C1 segment of cervical spinal cord (tissue), 14 donors: ENCODE measurements at regions not wholly inside any gene's neighbourhood (a gene's known extent, or its start where the extent isn't known, plus 50 kb on each side); places are given as distances from the start of the nearest gene placed in this dataset.

ENCODE experiments used
- DNase-seq, 14 donors: peaks; one replicate each; lab custom pipeline; 2025; lab: John Stamatoyannopoulos, UW

DNA sequence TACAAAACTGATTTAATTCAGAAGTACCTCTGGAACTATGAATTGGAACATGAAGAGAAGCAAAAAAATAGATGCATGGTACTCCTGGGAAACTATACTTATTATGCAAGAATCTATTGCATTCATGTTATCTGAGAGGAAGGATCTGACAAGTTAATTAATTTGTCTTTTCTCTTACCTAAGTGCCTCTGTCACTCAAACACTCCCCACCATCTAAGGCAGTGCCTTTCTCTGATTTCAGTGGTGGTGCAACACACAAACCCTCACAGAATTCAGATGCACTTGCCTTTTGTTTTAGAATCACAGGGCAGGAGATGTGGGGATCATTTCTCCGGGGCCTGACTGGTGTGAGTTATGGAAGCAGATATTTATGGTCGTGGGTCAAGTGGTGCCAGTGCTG lies 52.5 kb upstream of the C9orf72 start:
- DNase-seq: no peak

DNA sequence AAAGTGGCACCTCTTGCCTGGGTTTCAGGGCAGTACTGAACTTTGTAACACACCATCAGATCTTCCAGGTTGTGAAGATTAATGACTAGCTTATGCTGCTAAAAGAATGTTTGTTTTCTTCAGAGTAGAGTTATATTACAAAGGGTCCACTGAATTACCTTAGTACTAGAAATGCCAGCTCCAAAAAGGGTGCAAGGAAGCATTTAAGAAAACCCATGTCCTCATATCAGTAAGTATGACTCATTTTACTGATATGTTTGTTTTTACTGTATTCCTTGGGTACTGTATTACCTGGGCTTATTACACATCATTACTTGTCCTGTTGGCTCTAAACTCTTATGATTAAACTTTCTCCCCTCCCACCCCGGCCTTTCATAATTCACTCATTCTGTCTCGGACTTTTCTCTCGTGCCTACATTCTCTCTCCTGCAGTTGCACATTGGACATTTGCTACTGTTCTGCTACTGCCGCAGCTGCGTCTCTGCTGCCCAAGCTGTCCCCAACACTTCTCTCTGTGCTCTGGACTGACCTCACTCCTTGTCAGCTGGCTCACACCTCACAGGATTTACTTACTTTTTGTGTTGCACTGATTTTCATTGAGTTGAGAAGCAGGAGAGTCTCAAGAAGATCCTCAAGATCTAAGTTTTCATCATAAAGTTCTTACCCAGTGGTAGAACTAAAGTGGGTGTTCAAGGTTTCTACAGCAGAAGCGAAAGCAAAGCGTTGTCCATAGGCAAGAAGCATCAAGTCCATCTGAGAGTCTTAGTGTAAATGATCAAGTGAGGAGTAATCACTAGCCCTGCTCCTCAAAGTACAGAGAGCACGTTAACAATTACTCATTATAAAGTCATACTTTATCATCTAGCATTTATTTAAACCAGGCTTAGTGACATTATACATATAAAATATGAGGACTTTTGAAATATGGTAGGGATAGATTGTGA lies 53.2 kb upstream of the C9orf72 start:
- no peak for DNase-seq

DNA sequence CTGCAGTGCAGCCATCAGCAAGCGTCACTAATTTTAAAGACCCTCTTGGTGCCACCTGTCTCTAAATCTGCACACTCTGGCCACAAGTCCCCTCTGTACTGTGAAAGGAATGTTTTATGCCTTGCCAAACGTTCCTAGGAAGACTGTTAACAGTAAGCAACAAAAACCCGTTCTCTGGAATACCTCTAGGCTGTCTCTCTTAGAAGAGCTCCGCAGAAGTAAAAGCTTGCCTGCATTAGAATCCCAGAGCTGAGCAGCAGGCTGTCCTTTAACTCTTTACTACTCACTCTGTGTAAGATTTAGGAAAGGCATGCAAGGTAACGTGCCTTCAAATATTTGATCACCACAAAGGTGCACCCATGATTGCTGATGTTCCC lies 53.9 kb upstream of the C9orf72 start:
- peak in 1 of 14 donors; percentile 0 for DNase-seq

DNA sequence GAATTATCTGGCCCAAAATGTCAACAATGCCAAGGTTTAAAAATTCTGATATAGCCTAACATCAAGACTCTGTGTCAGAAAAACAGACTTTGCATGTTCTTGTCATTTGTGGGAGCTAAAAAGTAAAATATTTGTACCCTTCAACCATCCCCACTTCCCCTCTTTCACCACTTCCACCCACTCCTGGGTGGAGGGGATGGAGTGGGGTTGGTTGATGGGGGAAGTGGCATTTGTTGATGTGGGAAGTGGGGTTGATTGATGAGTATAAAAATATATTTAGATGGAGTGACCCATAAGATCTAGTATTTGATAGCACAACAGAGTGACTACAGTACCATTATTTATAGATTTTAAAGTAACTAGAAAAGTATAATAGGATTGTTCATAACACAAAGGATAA lies 55.0 kb upstream of the C9orf72 start:
- DNase-seq: no peak

DNA sequence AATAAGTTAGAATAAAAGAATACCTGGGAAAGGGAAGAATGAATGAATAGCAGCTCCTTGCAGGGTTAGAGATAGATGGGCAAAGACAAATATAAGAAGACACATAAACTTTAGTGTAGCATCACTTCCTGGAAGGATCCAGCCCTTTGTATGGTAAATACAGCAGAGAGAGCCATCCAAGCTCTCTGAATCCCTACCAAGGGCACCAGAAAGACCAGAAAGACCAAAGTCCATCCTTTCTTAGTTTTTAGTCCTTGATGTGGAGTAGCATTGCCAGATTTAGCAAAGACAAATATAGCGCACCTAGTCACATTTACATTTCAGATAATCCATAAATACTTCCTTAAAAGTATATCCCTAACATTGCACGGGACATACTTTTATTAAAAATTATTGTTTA lies 56.1 kb upstream of the C9orf72 start:
- no peak for DNase-seq

DNA sequence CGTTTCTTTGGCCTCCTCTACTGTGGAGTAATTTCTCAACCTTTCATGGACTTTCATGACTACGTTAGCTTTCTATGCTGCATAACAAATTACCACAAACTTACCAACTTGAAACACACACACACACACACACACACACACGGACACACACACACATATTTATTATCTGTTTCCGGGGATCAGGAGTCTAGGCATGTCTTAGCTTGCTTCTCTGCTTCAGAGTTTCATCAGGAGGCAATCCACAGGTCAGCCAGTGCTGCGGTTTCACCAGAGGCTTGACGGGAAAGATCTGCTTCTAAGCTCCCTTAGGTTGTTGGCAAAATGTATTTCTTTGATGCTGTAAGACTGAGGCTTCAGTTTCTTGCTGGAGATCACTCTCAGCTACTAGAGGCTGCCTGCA lies 59.0 kb upstream of the C9orf72 start:
- no peak for DNase-seq

DNA sequence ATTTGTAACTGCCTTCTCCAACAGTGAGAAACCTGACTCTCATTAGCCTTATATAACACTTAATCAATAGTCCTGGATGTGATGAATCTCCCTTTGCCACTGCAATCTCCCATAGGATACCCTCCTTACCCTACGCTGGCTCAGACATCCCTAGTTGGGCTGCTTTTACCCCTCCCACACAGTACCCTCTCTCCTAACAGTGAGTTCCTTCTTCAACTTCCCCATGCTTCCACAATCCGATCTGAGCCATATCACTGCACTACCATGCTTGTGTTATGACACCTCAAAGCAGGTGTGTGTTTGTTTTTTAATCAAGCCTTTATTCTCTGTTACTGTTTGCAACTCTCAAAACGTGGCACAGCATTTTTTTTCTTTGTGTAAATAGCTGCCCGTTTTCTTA lies 60.5 kb upstream of the C9orf72 start:
- DNase-seq: no peak

DNA sequence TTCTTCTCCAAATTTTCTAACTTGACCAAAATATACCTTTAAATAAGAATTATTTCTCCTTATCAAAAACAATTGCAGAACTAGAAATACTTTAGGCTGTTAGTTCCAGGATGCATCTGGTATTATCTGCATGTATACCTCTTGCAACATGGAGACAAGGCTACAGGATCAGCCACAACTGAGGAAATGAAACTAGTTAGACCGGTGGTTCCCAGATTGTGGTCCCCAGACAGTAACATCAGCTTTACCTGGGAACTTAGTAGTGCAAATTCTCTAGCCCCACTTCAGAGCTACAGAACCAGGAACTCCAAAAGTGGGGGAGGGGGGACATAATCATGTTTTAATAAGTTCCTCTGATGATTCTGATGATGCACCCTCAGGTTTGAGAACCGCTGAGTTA lies 61.6 kb upstream of the C9orf72 start:
- DNase-seq: peak in 2 of 14 donors; percentile 2 to 8

DNA sequence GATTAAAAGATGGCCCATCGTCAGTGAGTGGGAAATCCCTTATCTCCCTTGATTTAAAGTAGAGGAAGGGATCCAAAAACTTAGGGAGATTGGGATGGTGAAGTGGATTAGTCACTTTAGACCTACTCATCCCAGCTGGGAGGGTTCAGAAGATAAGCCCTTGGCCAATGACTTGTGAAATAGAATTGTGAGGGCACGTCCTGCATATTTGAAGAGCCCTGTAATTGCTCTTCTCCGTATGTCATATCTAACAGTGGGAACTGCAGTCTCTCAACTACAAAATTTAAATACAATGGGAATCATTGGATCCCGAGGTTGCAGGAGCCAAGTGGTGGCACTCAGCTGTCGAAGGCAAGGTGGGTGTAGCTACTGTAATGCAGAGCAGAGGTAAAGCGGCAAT lies 65.4 kb upstream of the C9orf72 start:
- no peak for DNase-seq

DNA sequence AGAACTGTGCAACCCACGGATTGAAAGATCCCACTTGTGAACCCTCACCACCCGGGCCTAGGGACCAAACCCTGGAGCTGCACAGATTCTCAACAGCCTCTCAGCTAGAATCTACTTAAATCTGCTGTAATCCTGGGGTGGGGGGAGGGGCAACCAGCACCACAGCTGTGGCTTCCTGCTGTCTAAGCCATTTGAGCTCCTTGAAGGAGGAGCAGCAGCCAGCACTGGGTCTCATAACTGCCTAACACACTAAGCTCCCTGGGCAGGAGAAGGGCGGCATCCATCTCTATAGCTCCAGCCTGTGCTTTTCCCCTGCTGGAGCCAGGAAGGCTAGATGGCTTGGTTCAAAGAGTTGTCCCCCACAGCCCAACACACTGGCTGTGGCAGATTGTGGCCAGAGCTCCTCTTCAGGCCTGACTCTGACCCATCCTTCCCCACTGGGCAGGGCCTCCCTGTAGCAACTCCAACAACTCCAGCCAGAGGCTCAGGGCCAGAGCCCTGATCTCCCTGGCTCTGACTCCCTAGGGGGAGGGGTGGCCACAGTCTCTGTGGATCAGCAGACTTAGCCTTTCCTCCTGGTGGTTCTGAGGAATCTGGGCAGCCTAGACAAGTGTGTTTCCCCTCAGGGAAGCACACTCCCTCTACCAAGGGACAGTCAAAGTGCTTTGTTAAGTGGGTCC lies 72.0 kb upstream of the C9orf72 start:
- no peak for DNase-seq

DNA sequence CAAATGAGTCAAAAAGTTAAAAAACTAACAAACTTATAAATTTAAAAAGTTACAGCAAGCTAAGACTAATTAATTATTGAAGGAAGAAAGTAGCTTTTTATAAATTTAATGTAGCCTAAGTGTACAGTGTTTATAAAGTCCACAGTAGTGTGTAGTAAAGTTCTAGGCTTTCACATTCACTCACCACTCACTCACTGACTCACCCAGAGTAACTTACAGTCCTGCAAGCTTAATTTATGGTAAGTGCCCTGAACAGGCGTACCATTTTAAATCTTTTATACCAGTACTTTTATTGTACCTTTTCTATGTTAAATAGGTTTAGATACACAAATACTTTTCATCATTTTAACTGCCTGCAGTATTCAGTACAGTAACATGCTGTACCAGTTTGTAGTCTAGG lies 80.0 kb upstream of the C9orf72 start:
- DNase-seq: no peak

DNA sequence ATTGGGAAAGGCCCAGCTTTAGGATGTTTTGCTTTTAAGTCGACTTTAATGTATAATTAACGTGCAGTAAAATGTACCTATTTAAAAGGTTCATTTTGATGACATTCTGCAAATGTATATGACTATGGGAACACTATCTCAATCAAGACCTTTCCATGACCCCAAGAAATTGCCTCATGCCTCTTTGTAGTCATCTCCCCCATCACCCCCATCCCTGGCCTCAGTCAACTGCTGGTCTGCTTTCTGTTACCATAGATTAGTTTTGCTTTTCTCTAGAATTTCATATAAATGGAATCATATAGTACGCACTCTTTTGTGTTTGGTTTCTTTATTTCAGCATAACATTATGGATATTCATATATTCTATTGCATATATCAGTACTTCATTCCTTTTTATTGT lies 80.7 kb upstream of the C9orf72 start:
- no peak for DNase-seq

DNA sequence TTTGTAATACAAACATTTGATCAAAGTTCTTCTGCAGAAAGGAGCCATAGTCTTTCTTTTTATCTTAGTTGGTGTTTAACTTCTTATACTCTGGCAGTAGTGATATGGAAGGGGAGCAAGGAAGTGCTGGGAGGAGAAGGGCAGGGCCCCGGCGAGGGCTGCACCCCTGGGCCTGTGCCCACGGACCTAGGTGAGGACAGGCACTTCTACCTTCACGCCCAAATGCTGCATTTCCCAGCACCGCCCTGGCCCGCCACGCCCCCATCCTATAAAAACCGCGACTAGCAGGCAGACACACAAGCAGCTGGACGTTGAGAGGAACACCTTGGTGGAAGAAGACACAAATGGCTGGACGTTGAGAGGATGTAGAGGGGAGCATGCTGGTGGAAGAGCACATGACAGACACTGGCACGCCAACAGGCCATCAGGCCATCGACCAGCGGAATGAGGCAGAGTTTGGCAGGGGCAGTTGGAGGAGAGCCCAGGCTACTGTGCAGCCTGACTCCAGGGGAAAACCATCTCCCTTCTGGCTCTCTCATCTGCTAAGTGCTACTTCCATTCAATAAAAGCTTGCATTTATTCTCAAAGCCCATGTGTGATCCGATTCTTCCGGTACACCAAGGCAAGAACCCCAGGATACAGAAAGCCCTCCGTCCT lies 81.5 kb upstream of the C9orf72 start:
- peak in 6 of 14 donors; percentile 4 to 88 (median 13) for DNase-seq

DNA sequence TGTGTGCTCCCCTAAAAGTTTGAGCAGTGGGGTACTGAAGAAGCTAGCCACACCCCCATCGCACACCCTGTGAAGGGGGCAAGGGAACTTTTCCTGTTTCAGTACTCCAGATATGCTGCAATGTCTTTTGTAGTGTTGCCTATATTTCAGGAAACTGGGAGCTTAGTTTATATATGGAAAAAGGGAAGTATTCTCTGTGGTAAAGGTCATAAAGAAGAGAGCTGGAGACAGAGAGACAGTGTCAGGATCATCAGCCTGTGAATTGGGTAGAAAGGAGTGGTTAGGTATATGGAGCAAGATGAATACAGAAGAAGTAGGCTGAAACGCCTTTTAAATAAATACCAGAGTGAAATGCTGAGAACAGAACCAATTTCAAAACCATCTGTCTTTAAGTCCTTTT lies 82.2 kb upstream of the C9orf72 start:
- DNase-seq: no peak

DNA sequence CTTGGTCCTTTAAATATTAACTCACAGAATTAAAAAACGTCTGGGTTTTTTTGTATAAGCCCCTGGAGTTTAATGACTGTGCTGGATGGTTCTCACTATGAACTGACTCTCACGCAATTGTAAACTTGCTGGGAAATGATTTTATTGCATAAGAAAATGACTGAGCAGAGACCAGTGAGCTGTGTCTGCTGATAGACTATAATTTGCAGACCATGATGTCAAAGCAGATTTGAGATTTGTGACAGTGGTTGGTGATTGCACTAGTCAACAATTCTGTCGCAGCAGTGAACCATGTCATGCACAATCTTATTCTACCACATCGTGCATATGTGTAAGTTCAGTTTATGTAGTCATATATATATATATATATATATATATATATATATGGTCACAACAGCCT lies 85.7 kb upstream of the C9orf72 start:
- no peak for DNase-seq

DNA sequence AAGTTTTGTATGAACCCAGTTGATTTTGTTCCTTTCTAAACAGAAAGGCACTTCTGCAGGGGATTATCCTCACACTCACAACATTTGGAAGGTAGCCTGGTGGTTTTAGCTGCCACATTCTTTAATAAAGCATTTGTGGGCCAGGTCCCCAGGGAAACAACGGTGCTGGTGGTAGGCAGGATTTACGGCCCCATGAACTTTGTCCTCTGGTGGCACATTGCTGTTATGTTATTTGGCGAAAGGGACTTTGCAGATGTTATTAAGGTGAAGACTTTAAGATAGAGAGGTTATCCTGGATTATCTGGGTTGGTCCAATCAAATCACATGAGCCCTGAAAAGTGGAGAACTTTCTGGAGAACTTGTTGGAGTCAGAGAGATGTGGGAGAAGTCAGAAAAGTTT lies 86.3 kb upstream of the C9orf72 start:
- no peak for DNase-seq

DNA sequence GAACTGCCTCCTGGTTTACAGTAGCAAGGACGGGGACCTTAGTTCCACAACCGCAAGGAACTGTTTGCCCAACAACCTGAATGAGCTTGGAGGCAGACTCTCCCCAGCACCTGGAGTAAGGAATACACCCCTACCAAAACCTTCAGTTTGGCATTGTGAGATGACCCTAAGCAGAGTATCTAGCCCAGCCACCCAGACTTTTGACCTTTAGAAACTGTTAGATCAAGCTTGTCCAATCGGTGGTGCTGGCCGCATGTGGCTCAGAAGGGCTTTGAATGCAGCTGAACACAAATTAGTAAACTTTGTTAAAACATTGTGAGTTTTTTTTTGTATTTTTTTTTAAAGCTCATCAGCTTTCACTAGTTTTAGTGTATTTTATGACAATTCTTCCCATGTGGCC lies 86.9 kb upstream of the C9orf72 start:
- DNase-seq: no peak

DNA sequence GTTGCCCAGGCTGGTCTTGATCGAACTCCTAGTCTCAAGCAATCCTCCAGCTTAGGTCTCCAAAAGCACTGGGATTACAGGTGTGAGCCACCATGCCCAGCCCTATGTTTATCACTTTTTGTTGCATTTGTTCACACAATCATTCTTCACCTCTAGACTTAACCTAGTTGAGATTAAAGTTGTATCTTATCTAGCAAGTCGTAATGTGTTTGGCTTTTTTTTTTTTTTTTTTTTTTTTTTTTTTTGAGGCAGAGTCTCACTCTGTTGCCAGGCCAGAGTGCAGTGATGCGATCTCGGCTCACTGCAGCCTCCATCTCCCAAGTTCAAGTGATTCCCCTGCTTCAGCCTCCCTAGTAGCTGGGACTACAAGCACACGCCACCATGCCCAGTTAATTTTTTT lies 90.2 kb upstream of the C9orf72 start:
- DNase-seq: no peak

DNA sequence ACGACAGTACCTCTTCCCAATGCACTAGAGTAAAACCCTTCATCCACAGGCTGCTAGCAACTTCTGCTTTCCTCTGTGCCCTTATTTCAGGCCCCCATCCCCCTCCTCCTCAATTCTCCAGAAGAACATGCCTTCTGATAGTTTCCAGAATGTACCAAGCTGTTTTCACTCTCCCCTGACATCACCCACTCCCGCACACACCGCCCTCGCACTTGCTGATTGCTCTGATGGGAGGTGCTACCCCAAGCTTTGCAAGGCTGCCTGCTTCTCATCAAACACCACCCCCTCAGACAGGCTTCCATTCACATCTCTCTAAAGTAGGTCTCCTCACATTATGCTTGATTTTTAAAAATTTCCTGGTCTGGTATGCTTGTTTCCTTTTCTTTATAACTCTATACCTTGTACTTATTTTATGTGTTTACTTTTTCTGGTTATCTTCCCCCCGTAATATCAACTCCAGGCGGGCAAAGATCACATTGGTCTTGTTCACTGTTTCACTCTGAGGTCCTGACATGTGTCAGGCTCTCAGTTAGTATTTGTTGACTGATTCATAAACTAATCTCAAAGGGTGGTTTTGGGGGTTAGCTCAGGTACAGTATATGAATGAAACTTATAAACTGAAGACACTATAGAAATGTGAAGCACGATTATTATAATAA lies 91.0 kb upstream of the C9orf72 start:
- no peak for DNase-seq

DNA sequence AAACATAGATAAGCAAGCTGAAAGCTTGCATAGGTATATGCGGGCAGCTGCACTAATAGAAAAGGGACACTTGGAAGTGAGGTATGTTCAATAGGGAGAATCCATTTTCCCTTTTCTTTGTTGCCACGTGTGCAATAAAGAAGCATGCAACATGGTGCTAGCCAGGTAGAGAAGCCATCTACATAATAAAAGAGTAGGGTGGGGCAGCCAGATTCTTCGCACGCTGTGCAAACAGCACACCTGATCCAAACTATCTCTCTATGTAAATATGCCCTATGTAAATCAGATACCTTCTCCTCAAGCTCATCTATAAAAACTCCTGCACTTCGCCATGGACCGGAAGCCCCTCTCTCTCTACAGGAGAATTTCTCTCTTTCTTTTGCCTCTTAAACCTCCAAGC lies 91.9 kb upstream of the C9orf72 start:
- no peak for DNase-seq

DNA sequence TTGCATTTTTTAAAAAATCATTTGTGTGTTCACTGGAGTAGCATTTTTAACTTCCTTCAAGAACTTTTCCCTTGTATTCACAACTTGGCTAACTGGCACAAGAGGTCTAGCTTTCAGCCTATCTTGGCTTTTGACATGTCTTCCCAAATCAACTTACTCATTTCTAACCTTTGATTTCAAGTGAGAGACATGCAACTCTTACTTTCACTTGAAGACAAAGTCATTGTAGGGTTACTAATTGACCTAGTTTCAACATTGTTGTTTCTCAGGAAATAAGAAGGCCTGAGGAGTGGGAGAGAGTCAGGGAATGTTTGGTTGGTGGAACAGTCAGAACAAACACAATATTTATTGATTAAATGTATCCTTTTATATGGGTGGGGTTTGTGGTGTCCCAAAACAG lies 95.0 kb upstream of the C9orf72 start:
- DNase-seq: no peak

DNA sequence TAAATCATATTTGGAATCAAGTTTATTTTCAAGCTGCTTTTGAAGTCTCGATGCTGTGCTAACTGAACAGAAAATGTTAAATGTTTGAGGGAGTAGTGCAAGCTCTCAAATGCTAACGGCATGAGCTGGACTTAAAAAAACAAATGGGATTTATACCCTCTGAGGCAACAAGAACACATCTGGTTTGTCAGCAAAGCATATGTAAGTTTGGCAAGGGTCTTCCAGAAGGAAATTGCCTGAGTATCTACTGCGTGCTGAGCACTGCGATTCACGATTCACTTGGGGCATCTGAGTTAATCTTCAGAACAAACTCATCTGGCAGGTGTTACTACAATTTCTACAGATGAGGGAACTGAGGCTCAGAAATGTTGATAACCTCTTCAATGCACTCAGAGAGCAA lies 98.4 kb upstream of the C9orf72 start:
- no peak for DNase-seq
